Endodermal cell (in vitro differentiated cells): ENCODE measurements at regions not wholly inside any gene's neighbourhood (a gene's known extent, or its start where the extent isn't known, plus 50 kb on each side); places are given as distances from the start of the nearest gene placed in this dataset.

ENCODE experiments used
- DNase-seq: peaks from one replicate; pipeline ENCODE4 v3.0.0-alpha.2; 2017
- H3K27ac ChIP-seq: 2 replicates; pipeline ENCODE4 v1.5.1; 2013; ENCODE audit warnings: mild to moderate bottlenecking, low read depth, low read length, moderate library complexity
- H3K27me3 ChIP-seq: 2 replicates; pipeline ENCODE4 v1.6.1; 2013; ENCODE audit warnings: mild to moderate bottlenecking, low read length, moderate library complexity; ENCODE audit not compliant: insufficient read depth, control insufficient read depth, poor library complexity, severe bottlenecking
- H3K36me3 ChIP-seq: 2 replicates; pipeline ENCODE4 v1.7.0; 2013; ENCODE audit warnings: mild to moderate bottlenecking, low read length, moderate library complexity; ENCODE audit not compliant: control insufficient read depth, insufficient read depth
- H3K4me1 ChIP-seq: one replicate; pipeline ENCODE4 v1.7.0; 2013; ENCODE audit warnings: low read length; ENCODE audit not compliant: control insufficient read depth, insufficient read depth
- H3K4me3 ChIP-seq: 2 replicates; pipeline ENCODE4 v1.5.1; 2013; ENCODE audit warnings: mild to moderate bottlenecking, low read length, moderate library complexity
- H3K9ac ChIP-seq: 2 replicates; pipeline ENCODE4 v1.6.1; 2013; ENCODE audit warnings: mild to moderate bottlenecking, low read length, moderate library complexity; ENCODE audit not compliant: poor library complexity, severe bottlenecking; ENCODE audit errors: extremely low read depth
- H3K9me3 ChIP-seq: 2 replicates; pipeline ENCODE4 v1.6.1; 2013; ENCODE audit warnings: mild to moderate bottlenecking, low read length, moderate library complexity; ENCODE audit not compliant: control insufficient read depth
- H3K27ac Mint-ChIP-seq: 2 replicates; pipeline ENCODE4 v1.8.0; 2020; ENCODE audit warnings: mixed read lengths
- H3K27me3 Mint-ChIP-seq: 2 replicates; pipeline ENCODE4 v1.8.0; 2021; ENCODE audit warnings: mild to moderate bottlenecking, mixed read lengths; ENCODE audit not compliant: insufficient read depth
- H3K36me3 Mint-ChIP-seq: 2 replicates; pipeline ENCODE4 v1.8.0; 2020; ENCODE audit warnings: low read depth, mixed read lengths
- H3K4me1 Mint-ChIP-seq: 2 replicates; pipeline ENCODE4 v1.8.0; 2020; ENCODE audit warnings: mixed read lengths
- H3K4me3 Mint-ChIP-seq: 2 replicates; pipeline ENCODE4 v1.8.0; 2020; ENCODE audit warnings: mild to moderate bottlenecking, moderate library complexity, mixed read lengths
- H3K9me3 Mint-ChIP-seq: 2 replicates; pipeline ENCODE4 v1.8.0; 2020; ENCODE audit warnings: mild to moderate bottlenecking, mixed read lengths
- WGBS, 2 experiments: methylation state at CpG; one replicate each; pipeline versions ENCODE4 v1.1.5 to v1.1.7; 2013; ENCODE audit warnings: missing lambda C conversion rate in 2 of 2, mixed read lengths in 1 of 2; ENCODE audit not compliant: insufficient coverage in 1 of 2, insufficient read length in 1 of 2; 5-methylcytosine and 5-hydroxymethylcytosine counted together
- TF ChIP-seq, protein P1 (sequence below): fragments of 200-600 bp; sonication (generic); conservative IDR thresholded peaks from 2 replicates; pipeline ENCODE4 v1.5.0; 2021; ENCODE audit warnings: antibody characterized with exemption, mild to moderate bottlenecking

DNA sequence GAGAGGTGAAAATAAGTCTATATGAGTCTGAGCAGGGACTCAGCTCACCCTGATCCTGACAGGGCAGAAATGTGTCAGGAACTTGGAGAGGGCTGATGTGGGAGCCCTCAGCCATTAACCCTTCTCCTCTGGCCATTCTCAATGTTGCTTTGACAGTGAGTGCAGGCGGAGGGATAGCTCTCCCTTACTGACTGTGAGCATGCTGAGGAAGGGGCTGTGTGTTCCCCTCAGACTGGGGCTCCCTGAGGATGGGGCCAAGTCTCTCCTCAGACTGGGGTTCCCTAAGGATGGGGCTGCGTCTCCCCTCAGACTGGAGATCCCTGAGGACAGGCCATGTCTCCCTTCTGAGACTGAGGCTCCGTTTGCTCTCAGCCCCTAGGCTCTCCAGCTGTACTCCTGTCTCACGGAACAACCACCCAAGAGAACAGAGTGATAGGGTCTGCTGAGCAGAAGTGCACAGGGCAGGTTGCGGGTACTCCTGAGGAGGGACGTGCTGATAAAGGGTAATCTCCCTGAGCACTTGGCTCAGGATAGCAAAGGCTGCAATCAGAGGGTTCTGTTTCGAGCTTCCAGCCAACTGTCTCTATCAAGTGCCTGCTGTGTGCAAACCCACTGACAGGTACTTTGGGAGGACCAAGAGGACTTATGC, 141.0 kb downstream of the MRPL14 start:
- 84 to 87% methylated on average over 4 to 7 of the region's 7 CpGs for WGBS, 2 experiments
- DNase-seq, result no peak
- no peak overlapping the region for H3K27ac Mint-ChIP-seq
- Histone ChIP-seq H3K9me3 (no peaks in the 10 kb centered on the region), H3K27ac (no peak overlapping the region), H3K4me3 (no peak overlapping the region), H3K4me1 (peaks cover 38% of the 10 kb centered on the region), H3K27me3 (no peaks in the 10 kb centered on the region), H3K36me3 (no peaks in the 10 kb centered on the region), H3K9ac (no peak overlapping the region)
- peaks cover 3% of the 10 kb centered on the region for H3K27me3 Mint-ChIP-seq
- H3K36me3 Mint-ChIP-seq, result no peaks in the 10 kb centered on the region
- H3K4me3 Mint-ChIP-seq, result no peak overlapping the region
- TF ChIP-seq, protein P1, sequence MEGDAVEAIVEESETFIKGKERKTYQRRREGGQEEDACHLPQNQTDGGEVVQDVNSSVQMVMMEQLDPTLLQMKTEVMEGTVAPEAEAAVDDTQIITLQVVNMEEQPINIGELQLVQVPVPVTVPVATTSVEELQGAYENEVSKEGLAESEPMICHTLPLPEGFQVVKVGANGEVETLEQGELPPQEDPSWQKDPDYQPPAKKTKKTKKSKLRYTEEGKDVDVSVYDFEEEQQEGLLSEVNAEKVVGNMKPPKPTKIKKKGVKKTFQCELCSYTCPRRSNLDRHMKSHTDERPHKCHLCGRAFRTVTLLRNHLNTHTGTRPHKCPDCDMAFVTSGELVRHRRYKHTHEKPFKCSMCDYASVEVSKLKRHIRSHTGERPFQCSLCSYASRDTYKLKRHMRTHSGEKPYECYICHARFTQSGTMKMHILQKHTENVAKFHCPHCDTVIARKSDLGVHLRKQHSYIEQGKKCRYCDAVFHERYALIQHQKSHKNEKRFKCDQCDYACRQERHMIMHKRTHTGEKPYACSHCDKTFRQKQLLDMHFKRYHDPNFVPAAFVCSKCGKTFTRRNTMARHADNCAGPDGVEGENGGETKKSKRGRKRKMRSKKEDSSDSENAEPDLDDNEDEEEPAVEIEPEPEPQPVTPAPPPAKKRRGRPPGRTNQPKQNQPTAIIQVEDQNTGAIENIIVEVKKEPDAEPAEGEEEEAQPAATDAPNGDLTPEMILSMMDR, result no peak
- no peaks in the 10 kb centered on the region for H3K9me3 Mint-ChIP-seq
- H3K4me1 Mint-ChIP-seq, result peaks cover 57% of the 10 kb centered on the region

DNA sequence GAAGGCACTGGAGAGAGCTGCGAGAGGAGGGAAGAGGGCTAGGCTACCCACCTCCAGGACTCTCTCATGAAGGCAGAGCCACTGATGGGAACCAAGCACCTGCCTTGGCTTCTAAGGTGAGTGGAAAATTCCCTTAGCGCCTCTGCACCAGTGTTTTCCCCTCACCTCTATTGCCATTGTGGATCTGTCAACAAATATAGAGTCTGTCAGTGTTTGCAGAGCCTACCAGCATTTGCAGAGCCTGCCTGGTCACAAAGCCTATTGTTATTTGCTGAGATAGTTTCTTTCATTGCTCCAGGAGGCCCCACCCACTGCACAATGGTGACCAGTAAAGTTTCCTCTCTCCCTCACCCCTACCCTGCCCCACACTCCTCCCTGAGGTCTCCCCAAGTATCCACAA, 141.9 kb downstream of the MRPL14 start:
- Histone ChIP-seq H3K27ac (no peak overlapping the region), H3K27me3 (no peaks in the 10 kb centered on the region), H3K9me3 (no peaks in the 10 kb centered on the region), H3K4me3 (no peak overlapping the region), H3K9ac (no peak overlapping the region), H3K4me1 (peaks cover 28% of the 10 kb centered on the region), H3K36me3 (no peaks in the 10 kb centered on the region)
- 92 to 100% methylated on average over 1 to 2 of the region's 2 CpGs for WGBS, 2 experiments
- Mint-ChIP-seq H3K4me3 (no peak overlapping the region), H3K9me3 (no peaks in the 10 kb centered on the region), H3K27me3 (peaks cover 3% of the 10 kb centered on the region), H3K4me1 (peaks cover 48% of the 10 kb centered on the region), H3K27ac (peak overlapping the region; percentile 13), H3K36me3 (no peaks in the 10 kb centered on the region)
- TF ChIP-seq, protein P1, result no peak
- peak; percentile 34 for DNase-seq

DNA sequence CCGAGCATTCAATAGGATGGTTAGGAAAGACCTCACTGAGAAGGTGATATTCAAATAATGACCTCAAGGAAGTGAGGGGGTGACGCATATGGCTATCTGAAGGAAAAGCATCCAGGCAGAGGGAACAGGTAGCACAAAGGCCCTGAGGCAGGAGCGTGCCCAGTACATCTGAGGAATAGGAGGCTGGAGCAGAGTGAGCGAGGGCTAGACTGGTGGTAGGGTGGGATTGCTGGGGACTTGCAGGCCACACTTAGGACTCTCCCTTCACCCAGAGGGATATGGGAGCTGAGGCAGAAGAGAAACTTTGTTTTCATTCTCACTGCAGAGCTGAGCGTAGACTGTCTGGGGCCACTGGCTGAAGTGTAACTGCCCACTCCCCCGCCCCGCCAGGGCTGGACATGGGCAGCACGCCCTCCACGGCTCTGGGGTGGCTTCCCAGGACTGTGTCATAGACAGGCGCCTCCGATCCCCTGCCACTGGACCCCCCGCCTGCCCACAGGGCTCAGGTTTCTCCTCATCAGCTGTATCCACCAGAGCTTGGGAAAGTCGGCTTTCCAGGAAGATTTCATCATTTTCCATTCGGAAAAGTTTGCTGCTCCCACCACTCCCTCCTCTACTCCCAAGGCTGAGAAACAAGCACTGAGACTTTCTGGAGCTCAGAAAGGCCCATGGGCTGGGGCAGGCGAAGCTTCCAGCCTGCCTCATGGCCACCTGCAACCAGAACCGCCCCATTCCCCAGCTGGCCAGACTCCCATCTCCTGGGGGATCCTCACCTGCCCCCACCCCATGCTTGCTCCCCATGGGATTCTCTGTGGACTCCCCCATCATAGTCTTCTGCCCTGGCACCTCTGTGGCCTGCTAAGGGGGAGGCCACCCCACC, 142.6 kb downstream of the MRPL14 start:
- Histone ChIP-seq H3K9ac (no peak overlapping the region), H3K4me3 (no peak overlapping the region), H3K36me3 (no peaks in the 10 kb centered on the region), H3K27ac (no peak overlapping the region), H3K9me3 (no peaks in the 10 kb centered on the region), H3K27me3 (no peaks in the 10 kb centered on the region), H3K4me1 (peaks cover 26% of the 10 kb centered on the region)
- 84 to 93% methylated on average over 13 to 16 of the region's 16 CpGs for WGBS, 2 experiments
- TF ChIP-seq, protein P1, result no peak
- Mint-ChIP-seq H3K27ac (peak overlapping the region; percentile 74), H3K4me1 (peaks cover 43% of the 10 kb centered on the region), H3K27me3 (peaks cover 3% of the 10 kb centered on the region), H3K9me3 (no peaks in the 10 kb centered on the region), H3K36me3 (no peaks in the 10 kb centered on the region), H3K4me3 (no peak overlapping the region)
- peak; percentile 37 for DNase-seq
